GM21737 (cell line): ENCODE measurements at regions not wholly inside any gene's neighbourhood (a gene's known extent, or its start where the extent isn't known, plus 50 kb on each side); places are given as distances from the start of the nearest gene placed in this dataset.
"Not testable (repeated sequence)": the region's sequence is repeated elsewhere in the genome, so short reads cannot be mapped to it uniquely, and the experiment has no call there.

Source experiments
- ATAC-seq: cut with Tn5 transposase; IDR thresholded peaks from one replicate; pipeline ENCODE4 v1.9.1; 2021; ENCODE audit warnings: mild to moderate bottlenecking, moderate library complexity; ENCODE audit not compliant: unreplicated experiment

DNA sequence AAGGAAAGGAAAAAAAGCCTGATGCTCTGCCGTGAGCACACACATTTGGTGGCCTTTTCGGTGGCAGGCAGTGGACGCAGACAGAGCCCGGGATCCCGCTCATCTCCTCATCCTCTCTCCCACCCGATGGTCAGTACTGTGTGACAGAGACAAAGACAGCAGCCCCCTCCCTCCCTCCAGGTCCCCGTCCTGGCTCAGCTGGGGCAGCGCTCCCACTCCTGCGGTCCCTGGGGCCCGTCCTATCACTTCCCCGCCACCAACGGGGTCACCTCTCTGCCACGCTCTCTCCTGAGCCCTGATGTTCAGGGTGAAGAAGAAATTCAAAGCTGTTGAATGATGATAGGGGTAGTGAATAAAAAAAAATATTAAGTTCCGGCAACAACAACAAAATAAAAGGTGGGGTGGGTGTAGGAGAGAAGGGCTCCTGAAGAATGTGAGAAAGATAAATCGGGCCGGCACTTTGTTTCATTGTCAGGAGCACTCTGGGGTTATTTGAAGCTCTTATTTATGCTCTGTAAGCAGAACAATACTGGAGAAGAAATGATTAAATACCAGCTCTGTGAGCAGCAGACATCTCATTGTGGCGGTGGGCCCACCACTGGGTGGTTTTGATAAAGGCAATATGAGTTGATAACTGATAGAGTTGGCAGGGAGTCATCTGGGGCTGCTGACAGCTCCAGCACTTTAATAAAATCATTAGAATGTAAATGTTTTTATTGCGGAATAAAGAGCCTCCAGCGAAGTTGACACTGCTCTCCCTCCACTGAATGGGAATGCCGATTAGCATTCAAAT lies 417.7 kb downstream of the IRX1 start:
- no peak for ATAC-seq

DNA sequence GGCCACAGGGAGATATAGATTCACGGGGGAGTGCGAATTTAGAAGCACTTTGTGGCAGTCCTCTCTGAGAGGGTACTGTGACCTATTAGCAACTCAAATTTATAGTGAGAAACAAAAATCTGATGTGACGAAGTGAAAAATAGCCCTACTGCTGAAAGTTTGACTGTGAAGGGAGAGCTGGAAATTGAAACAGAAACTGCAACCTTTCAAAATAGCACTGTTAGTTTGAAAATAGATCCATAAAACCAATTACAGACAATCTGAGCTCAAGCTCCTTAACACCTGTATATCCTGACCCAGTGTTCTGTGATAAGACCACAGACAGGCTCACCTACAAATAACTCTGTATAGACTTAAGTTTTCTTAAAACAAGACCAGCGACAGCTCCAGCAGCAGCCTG lies 420.1 kb downstream of the IRX1 start:
- no peak for ATAC-seq

DNA sequence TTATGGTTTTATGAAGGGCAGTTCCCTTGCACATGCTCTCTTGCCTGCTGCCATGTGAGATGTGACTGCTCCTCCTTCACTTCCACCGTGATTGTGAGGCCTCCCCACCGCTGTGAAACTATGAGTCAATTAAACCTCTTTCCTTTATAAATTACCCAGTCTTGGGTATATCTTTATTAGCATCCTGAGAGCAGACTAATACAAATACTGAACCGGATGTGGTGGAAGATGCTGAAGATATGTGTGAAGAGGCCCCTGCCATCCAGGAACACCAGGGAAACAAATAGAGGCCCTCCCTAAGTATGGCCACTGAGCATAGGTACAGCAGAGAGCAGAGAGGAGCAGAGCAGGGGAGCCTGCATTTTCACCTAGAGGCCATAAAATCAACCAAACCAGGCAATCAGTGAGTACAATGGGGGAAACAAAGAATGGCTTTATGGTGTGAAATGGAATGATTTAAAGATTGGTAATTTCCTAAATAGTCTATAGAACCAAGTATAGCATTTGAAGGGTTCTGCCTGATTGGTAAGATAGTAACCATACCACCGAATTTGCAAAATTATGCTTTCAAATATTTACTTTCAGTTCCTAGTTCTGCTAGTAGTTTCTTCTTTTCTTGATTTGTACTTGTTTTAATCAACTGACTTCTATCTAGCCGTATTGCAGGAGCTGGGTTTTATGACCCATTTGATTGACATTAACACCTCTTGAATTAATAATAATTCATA lies 421.6 kb downstream of the IRX1 start:
- ATAC-seq: no peak

DNA sequence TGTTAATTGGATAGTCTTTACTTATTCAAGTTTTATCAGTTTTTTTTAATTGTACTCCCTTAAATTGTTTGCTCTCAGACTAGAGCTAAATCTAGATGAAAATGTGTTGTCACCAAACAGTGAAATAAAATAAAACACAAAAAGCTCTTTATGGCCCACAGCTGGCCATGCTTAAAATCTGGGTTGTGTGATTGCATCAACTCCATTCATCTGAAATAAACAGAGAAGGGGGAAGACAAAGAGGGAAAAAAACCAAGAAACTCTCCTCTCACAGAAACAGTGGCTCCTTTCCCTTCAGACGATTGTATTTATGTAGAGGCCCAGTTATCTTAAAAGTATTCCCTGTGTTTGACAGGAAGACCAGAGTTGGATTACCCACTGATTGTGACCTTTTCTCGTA lies 422.4 kb downstream of the IRX1 start:
- ATAC-seq: no peak

DNA sequence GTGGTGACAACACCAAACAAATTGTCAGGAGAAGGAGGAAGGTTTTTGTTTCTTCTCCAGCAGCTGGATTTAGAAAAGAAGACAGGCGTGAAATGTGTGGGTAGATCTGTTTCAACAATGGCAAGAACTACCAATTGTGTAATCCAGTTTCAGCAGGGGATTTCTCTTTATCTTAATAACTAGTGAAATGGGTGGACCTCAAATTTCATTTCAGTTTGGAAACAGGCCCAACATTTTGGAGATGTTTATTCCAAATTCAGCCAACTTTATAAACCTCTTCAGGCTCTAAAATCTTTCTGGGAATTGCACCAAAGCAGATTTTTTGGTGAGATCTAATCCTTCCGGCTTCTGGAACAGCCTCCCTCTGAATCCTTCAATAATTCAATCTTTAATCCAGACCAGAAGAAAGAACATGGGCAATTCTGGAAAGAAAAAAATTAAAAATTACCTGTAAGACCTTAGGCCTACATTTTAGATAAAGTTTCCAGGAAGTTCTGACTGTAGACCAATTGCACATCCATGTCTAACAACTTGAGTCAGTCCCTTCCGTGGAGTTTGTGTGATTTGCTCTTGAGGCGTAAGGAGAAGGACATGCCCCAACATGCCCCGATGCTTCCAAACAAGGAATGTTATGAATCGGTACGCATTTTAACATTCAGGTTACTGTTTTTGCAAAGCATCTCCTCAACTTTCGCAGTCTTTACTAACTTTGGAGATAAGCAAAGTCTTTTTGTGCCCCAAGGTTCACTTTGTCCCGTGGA lies 423.6 kb downstream of the IRX1 start:
- ATAC-seq: no peak

DNA sequence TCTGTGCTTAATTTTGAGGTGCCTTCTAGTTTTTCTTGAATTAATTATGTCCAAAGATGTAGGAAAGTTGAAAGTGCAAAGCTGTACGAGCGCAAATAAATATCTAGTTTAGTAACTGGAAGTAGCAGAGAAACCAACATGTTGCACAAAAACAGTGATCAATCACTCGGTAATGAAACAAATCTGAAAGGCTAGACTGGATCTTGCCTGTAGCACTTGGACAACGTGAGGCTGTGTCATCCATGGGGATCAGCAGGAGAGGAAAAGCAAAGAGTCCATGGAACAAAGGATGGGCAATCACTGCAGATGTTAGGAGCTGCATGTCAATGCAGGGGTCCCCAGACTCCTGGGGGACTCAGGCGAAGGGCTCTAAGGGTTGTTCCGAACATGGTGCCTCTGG lies 424.2 kb downstream of the IRX1 start:
- ATAC-seq: no peak

DNA sequence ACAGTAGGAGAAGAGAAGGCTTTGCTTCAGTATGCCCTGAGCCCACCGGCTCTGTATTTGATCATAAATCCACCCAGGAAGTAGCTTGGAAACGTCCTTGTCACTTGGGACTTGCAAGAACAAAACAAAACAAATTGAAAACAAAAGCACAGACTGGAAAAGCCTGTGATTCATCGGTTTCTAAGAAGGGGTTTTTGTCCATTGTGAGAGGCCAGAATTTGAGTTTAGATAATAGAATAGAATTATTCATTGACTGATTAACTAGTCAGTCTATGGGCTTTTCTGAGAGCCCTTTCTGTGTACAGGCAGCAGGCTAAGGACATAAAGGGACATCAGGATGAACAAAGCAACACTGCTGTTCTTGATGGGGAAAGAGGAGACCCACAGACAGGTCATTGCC lies 424.8 kb downstream of the IRX1 start:
- ATAC-seq: no peak

DNA sequence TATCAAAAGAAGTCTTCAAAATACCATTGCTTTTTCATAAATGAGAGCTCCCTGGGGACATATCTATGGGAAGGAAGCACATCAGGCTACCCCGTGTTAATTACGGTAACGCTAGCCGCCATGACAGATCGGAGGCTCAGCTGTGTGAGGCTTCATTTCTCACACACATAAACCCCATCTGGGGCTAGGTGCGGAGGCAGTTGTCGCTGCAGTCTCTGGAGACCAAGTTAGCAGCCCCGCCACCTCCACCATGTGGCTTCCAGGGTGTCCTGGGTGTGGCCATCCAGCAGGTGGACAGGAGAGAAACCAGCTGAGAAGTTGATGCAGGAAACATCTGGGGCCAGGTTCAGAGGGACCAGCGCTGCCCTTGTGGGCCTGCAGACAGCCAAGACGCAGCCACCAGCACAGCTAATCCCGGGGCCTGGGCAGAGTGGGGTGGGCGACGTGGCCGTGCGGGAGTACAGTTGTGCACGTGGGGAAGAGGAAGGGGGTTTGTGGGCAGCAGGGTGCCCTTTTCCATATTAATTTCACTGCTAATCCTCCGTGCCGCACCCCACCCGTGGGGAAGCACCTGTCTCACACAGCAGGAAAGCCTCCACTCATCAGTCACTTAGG lies 426.5 kb downstream of the IRX1 start:
- ATAC-seq: no peak

DNA sequence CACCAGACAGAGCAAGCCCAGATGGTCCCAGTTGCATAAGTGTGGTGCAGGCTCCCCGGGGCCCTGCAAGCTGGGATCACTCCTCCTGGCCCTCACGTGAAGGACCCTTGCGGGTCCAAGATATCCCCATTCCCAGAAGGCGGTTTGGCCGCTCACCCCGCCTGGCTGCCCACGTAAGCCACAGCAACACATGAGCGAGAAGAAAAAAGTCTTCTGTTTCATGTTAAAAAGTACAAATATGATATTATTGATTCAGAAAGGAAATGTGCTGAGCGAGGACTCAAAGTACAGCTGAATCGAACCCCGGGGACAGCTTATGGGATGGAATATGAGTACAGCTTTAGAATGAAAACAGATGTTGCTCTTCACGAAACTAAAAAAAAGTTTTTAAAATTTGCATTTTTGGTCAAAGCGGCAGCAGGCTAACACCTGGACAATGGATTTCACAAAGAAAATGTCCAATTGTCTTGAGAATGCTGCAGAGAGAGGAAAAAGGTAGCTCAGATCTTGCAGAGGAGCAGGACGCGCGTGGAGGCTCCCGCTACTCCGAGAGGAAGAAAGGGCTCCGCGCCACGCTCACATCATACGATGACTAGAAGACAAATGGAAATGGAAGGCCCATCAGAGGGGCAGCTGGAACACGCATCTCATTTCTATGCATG lies 427.6 kb downstream of the IRX1 start:
- no peak for ATAC-seq

DNA sequence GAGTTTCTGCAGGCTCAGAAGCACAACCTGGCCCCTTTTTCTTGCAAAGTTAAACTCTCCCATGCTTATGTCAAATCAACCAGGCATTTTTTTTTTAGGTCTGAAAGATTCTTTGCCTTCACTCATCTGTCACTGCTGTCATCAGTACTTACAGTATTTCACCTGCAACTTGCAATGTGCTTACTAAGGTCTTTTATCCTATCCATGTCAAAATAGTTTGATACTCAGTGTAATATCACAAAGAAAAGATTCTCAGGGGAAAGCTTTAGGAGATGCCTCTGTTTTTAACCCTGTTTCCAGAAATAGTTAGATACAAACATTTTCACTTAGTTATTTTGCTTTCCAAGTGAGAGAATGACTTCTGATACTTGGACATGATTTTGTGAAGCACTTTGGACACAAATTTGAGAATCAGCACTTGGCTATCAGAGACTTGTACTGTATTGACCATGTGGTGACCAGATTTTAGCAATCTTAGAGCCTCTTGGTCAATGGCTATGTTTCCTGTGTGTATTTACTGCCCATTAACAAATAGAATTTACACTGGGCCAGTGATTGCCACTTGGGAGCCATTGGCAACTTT lies 428.2 kb downstream of the IRX1 start:
- no peak for ATAC-seq

DNA sequence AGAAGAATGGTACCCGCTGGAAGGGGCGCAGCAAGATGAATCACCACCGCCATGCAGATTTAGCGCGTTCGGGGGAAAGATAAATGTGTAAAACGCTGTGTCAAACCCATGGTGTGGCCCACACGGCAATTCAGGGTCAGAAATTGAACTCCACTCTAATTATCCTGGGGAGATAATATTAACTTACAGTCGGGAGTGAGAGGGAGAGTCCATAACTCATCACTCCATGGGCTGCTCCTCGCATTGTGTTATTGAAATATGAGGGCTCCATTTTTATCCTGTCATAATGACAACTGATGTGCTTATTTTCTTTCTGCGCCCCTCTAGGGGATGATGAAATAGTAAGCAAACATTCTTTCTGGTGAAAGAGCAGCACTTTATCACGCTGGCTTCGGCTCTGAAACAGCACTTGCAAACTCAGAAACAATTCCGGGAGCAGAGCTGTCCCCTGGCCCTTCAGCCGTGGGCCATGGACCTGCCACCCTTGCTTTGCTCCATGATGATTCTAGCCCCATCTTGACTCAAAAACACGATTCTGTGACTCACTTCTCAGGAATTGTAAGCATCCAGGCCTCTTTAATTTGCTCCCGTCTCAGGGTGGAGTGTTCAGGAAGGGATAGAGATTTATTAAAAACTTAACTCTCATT lies 431.6 kb downstream of the IRX1 start:
- ATAC-seq: no peak

DNA sequence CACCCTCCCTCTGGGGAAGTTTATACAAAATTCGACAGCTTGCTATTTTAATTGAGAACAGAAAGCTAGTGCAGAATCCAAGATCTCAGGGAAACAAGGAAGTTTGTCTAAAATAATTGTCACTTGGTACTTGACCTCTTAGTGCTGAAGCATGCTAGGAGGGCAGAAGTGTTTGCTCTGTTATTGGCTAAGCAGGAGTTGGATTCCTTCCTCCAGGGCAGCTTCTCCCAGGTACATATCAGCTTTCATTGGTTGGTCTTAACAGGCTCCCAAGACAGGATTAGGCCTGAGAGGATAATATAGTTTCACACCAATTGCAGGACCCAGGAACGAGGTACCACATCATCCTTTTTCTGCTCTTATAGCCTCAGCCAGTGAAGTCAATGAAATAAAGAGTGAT lies 432.8 kb downstream of the IRX1 start:
- no peak for ATAC-seq

DNA sequence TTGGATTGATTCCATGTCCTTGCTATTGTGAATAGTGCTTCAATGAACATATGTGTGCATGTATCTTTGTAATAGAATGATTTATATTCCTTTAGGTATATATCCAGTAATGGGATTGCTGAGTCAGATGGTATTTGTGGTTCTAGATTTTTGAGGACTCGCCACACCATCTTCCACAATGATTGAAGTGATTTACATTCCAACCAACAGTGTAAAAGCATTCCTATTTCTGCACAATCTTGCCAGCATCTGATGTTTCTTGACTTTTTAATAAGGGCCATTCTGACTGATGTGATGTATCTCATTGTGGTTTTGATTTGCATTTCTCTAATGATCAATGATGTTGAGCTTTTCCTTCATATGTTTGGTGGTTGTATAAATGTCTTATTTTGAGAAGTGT lies 437.9 kb downstream of the IRX1 start:
- not testable (repeated sequence) for ATAC-seq

DNA sequence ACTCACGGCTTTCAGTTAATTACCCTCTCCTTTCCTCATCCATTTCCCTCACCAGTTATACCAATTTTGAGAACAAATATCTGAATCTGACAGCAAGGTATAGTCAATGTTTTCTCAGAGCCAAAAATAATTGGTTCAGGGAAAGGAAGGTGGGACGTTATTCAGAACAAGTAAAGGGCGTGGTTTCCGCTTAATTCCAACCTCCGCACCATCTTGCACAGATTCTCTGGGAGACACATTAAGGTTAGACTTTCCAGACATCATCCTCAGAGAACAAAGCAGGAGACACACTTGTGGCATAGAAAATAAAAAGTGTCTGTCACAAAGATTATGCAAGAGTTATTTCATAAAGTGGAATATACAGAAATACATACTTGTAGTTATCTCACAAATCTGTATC lies 441.2 kb downstream of the IRX1 start:
- ATAC-seq: no peak

DNA sequence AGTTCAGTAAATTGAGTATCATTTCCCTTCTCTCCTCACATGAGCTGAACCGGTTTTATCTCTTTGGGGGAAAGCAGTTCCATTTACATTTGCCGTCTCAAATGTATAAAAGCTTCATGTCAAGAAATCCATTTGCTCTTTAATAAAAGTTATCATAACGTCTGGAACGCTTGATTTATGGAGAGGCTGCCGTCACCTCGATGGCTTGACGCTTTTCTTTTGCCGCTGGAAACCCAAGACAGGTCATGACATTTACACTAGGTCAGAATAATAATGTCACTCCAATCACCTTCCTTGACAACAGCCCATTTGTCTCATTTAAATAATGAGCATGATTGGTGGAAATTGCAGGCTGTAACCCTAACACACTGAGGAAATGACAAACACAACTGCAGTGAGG lies 443.4 kb downstream of the IRX1 start:
- ATAC-seq: no peak

DNA sequence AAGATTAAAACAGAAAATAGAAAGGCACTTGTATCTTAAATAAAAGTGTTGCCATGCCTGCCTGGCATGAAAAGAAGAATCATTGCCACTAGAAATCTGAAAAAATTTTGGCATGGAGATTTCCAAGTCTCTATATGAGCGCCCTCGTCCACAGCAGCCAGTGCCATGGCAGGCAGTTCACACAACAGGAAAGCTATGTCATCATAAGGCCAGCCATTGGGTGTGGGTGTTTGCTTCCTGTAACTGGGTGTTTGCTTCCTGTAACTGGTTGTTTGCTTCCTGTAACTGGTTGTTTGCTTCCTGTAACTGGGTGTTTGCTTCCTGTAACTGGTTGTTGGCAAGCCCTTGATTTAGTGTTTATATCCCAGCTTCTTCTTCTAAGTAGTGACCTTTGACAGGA lies 446.7 kb downstream of the IRX1 start:
- ATAC-seq: no peak

DNA sequence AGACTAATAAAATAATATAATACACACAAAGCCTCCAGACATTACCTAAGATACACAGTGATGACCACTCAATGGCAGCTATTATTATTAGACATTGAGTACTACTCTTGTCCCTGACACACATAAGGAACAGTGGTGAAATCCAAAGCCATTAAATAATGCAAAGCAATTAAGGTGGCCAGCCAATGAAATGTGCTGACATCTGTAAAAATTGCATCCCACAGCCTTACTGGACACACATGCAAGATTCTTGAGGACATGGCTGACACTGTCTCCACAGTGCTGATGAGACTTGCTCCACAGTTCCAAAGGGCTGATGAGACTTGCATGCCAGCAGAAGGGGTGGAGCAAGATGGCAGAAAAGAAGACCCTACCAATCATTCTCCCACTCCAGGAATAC lies 447.5 kb downstream of the IRX1 start:
- no peak for ATAC-seq

DNA sequence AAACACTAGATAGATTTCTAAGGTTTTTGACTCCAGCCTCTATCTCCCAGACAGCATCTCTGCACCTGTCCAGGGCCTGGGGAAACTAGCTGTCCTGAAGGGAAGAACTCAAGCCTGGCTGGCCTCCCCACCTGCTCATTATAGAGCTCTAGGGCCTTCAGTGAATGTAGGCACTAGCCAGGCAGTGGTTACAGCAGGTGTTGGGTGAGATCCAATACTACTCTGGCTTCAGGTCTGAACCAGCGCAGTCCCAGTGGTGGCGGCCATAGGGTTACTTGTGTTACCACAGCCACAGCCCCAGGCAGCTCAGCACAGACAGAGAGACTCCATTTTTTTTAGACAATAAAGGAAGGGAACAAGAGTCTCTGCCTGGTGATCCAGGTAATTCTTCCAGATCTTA lies 449.2 kb downstream of the IRX1 start:
- ATAC-seq: no peak

DNA sequence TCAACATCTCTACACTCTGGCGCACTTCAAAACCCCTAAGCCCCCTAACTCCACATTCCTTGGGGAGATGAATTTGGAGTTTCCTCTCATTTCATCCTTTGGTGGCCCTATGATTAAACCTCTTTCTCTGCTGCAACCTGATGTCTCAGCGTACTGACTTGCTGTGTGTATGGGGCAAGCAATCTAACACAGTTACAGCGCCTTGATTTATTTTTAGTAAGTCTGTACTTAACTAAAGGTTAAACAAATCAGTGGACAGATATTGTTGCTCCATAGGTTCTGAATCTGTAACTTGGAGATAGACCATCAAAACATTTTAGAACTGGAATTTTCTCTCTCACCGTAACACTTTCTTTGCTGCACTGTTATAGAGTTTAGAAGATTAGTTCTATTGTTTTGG lies 452.8 kb downstream of the IRX1 start:
- ATAC-seq: no peak

DNA sequence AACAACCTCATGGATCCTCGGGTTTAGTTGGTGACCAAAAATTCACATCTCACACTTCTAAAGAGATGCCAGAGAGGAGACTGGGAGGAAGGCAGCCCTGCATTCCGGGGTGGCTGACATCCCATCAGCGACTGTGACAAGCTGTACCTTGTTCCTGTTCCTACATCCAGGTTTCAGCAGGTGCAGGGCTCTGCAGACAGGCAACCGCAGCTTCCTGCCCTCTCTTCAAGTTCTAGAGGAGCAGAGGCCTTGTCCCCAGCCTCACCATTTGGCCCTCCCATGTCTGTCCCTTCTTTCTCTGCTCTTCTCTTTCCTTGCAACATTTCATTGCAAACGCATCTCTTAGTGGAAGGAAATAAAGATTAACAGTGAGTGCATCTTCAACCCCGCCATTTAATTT lies 454.6 kb downstream of the IRX1 start:
- no peak for ATAC-seq
